HEK293T (cell line): ENCODE measurements at regions not wholly inside any gene's neighbourhood (a gene's known extent, or its start where the extent isn't known, plus 50 kb on each side); places are given as distances from the start of the nearest gene placed in this dataset.

ENCODE experiments used
- CTCF ChIA-PET: fragments of 350-600 bp; formaldehyde crosslinking; extraction: SDS; loops from one replicate; lab custom pipeline; 2021; ENCODE audit warnings: antibody characterized with exemption, inconsistent platforms; lab: Yijun Ruan, JAX
- POLR2A ChIA-PET: fragments of 350-600 bp; formaldehyde crosslinking; extraction: SDS; loops from one replicate; lab custom pipeline; 2020; ENCODE audit warnings: antibody characterized with exemption, inconsistent platforms; lab: Yijun Ruan, JAX
- DNase-seq: peaks from one replicate; pipeline ENCODE4 v3.0.0; 2012; ENCODE audit warnings: mixed read lengths; ENCODE audit errors: extremely low spot score
- ARNT ChIP-seq: fragments of 450-650 bp; IDR thresholded peaks from 2 replicates; pipeline ENCODE4 v1.6.1; 2017; ENCODE audit warnings: mild to moderate bottlenecking
- BHLHE40 ChIP-seq: fragments of 450-650 bp; IDR thresholded peaks from 2 replicates; pipeline ENCODE4 v1.6.1; 2016; ENCODE audit warnings: mild to moderate bottlenecking, moderate library complexity, borderline replicate concordance
- CTBP1 ChIP-seq: fragments of 450-650 bp; IDR thresholded peaks from 2 replicates; pipeline ENCODE4 v1.6.1; 2016; ENCODE audit warnings: borderline replicate concordance
- ELF4 ChIP-seq: fragments of 450-650 bp; IDR thresholded peaks from 2 replicates; pipeline ENCODE4 v1.6.1; 2017; ENCODE audit warnings: antibody characterized with exemption
- FOXA1 ChIP-seq: fragments of 450-650 bp; IDR thresholded peaks from 2 replicates; pipeline ENCODE4 v1.6.1; 2016; ENCODE audit warnings: mild to moderate bottlenecking
- FOXK2 ChIP-seq: fragments of 450-650 bp; IDR thresholded peaks from 2 replicates; pipeline ENCODE4 v1.6.1; 2016; ENCODE audit warnings: mild to moderate bottlenecking
- FOXM1 ChIP-seq: fragments of 450-650 bp; IDR thresholded peaks from 2 replicates; pipeline ENCODE4 v1.6.1; 2017; ENCODE audit warnings: mild to moderate bottlenecking, borderline replicate concordance
- HDGF ChIP-seq: fragments of 450-650 bp; IDR thresholded peaks from 2 replicates; pipeline ENCODE4 v1.6.1; 2017; ENCODE audit warnings: antibody characterized with exemption, borderline replicate concordance
- L3MBTL2 ChIP-seq: fragments of 450-650 bp; conservative IDR thresholded peaks from 2 replicates; pipeline ENCODE4 v1.6.1; 2016; ENCODE audit warnings: mild to moderate bottlenecking
- LEF1 ChIP-seq: fragments of 450-650 bp; IDR thresholded peaks from 2 replicates; pipeline ENCODE4 v1.6.1; 2017; ENCODE audit warnings: mild to moderate bottlenecking, borderline replicate concordance
- NFRKB ChIP-seq: fragments of 450-650 bp; IDR thresholded peaks from 2 replicates; pipeline ENCODE4 v1.6.1; 2016; ENCODE audit warnings: mild to moderate bottlenecking, moderate library complexity
- SP1 ChIP-seq: fragments of 450-650 bp; IDR thresholded peaks from 2 replicates; pipeline ENCODE4 v1.6.1; 2017
- SUZ12 ChIP-seq: fragments of 450-650 bp; IDR thresholded peaks from 2 replicates; pipeline ENCODE4 v1.6.1; 2016; ENCODE audit warnings: mild to moderate bottlenecking
- TARDBP ChIP-seq: fragments of 450-650 bp; IDR thresholded peaks from 2 replicates; pipeline ENCODE4 v1.6.1; 2016
- ZNF384 ChIP-seq: fragments of 450-650 bp; IDR thresholded peaks from 2 replicates; pipeline ENCODE4 v1.6.1; 2016
- TF ChIP-seq, protein P1 (sequence below): fragments of 450-650 bp; IDR thresholded peaks from 2 replicates; pipeline ENCODE4 v1.6.1; 2016

DNA sequence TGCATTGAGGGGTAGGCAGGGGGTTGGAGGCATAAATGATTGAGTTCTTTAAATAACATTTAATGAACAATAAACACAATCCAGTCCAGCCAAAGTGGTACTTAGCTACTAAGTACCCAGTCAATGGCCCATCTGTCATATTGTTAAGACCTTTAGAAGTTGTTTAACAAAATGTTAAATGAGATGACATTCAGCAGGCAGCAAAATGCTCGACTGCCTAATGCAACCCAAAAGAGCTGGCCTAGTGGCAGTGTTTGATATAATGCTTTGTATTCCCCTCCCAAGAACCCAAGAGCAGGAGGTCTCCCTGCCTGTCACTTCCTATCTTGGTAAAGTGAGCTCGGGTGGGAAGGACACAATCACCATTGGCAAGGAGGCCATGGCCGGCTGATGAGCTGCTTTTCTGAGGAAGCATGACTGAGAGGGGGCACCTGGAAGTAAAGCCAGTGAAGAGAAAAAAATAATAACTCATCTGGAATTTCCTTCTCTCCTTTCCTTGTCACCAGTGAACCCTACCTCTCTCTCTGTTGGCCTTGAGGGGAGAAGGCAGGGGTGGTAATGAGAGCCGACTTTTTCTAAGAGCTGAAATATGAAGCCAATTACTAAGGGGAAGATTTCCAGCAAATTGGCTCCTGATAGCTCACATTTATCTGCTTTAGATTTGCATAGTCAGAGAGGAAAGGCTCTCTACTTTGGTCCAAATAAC lies 140.6 kb downstream of the C1D start:
- no peak for TF ChIP-seq SUZ12
- TF ChIP-seq, protein P1, sequence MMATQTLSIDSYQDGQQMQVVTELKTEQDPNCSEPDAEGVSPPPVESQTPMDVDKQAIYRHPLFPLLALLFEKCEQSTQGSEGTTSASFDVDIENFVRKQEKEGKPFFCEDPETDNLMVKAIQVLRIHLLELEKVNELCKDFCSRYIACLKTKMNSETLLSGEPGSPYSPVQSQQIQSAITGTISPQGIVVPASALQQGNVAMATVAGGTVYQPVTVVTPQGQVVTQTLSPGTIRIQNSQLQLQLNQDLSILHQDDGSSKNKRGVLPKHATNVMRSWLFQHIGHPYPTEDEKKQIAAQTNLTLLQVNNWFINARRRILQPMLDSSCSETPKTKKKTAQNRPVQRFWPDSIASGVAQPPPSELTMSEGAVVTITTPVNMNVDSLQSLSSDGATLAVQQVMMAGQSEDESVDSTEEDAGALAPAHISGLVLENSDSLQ, result no peak
- TF ChIP-seq NFRKB, result no peak
- TF ChIP-seq FOXA1, result no peak
- TF ChIP-seq ELF4, result no peak
- TF ChIP-seq LEF1, result no peak
- TF ChIP-seq L3MBTL2, result no peak
- TF ChIP-seq FOXK2, result no peak
- TF ChIP-seq TARDBP, result no peak
- no peak for TF ChIP-seq BHLHE40
- TF ChIP-seq HDGF, result no peak
- no peak for TF ChIP-seq SP1
- no peak for TF ChIP-seq CTBP1
- TF ChIP-seq FOXM1, result no peak
- TF ChIP-seq ZNF384, result no peak
- no peak for TF ChIP-seq ARNT
- DNase-seq, result no peak
- ChIA-PET POLR2A (no interaction called here), CTCF (no interaction called here)

DNA sequence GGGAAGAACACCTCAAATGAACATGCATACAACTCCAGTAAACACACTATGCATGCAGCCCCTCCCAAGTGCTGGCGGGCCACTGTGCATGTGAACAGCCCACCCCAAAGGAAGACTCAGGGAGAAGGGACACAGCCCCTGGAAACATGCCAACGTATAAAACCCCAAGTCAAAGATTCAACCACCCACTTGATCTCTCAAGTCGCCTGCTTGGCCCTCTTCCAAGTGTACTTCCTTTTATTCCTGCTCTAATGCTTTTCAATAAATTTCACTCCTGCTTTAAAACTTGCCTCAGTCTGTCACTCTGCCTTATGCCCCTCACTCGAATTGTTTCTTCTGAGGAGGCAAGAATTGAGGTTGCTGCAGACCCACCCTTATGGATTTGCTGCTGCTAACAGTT lies 139.1 kb downstream of the C1D start:
- TF ChIP-seq, protein P1, result no peak
- ChIA-PET CTCF (no interaction called here), POLR2A (no interaction called here)
- no peak for DNase-seq

DNA sequence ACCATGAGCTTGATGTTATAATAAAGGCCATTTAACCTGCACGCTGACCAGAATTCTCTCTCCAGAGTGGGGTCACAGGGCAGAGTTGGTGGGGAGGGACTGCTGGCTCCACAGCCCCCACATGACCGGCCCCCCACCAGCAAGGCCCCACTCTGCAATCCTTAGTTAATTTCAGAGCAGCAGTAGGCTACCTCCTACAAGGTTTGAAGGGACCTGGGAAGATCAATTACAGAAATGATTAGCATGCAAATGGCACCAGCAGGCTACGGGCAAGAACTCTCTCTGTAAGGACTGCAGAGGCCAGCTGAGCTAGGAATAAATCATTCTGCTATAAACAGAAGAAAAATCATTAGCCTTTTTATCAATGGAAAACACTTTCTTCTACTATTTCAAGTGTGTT lies 135.3 kb downstream of the C1D start:
- TF ChIP-seq SUZ12, result no peak
- POLR2A ChIA-PET, result no interaction called here
- DNase-seq, result no peak
- CTCF ChIA-PET, result interaction anchor here (0.7 kb wide), 1 partner anchor 683 kb away, joined by 8 read pairs; no protein-coding TSS in a partner anchor

DNA sequence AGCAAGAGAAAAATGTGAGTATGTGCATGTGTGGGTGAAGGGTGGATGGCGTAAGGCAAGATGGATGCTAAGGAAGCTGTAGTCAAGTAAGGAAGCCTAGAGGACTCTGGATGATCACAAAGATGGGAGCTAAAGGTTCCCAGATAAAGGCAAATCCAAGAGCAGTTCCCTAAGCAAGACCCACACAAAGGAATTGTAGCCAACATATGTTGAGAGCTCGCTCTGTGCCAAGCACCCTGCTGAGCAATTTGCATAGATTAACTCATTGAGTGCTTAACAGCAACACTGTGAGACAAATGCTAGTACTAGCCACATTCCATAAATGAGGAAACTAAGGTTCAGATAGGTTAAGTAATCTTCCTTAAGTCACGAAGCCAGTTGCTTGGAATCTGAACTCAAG lies 132.6 kb downstream of the C1D start:
- CTCF ChIA-PET, result interaction anchor here (0.6 kb wide), 1 partner anchor 646 kb away, joined by 3 read pairs; no protein-coding TSS in a partner anchor
- no peak for TF ChIP-seq SUZ12
- no peak for TF ChIP-seq ELF4
- no peak for TF ChIP-seq TARDBP
- no peak for TF ChIP-seq ARNT
- no peak for TF ChIP-seq SP1
- no peak for TF ChIP-seq FOXM1
- no peak for TF ChIP-seq FOXA1
- no peak for TF ChIP-seq NFRKB
- no peak for TF ChIP-seq FOXK2
- TF ChIP-seq CTBP1, result no peak
- TF ChIP-seq, protein P1, result no peak
- TF ChIP-seq LEF1, result no peak
- no peak for TF ChIP-seq BHLHE40
- TF ChIP-seq HDGF, result no peak
- POLR2A ChIA-PET, result no interaction called here
- no peak for DNase-seq

DNA sequence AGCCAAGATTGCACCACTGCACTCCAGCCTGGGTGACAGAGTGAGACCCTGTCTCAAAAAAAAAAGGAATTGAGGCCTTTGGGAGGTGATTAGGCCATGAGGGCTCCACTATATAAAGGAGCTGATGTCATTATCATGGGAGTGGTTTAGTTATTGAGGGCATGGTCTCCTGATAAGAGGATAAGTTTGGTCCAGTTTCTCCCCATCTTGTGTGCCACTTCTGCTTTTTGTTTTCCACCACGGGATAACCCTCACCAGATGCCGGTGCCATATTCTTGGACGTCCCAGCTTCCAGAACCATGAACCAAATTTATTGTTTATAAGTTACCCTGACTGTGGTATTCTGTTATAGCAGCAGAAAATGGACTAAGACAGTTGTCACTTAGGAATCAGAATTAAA lies 125.8 kb downstream of the C1D start:
- no peak for TF ChIP-seq ELF4
- no peak for TF ChIP-seq ZNF384
- no peak for TF ChIP-seq TARDBP
- no peak for TF ChIP-seq HDGF
- no peak for TF ChIP-seq ARNT
- no peak for TF ChIP-seq CTBP1
- TF ChIP-seq FOXA1, result no peak
- TF ChIP-seq SP1, result no peak
- TF ChIP-seq, protein P1, result no peak
- no peak for TF ChIP-seq FOXK2
- no peak for TF ChIP-seq LEF1
- no peak for TF ChIP-seq L3MBTL2
- TF ChIP-seq NFRKB, result no peak
- no peak for TF ChIP-seq FOXM1
- TF ChIP-seq SUZ12, result no peak
- no peak for TF ChIP-seq BHLHE40
- ChIA-PET POLR2A (no interaction called here), CTCF (no interaction called here)
- no peak for DNase-seq

DNA sequence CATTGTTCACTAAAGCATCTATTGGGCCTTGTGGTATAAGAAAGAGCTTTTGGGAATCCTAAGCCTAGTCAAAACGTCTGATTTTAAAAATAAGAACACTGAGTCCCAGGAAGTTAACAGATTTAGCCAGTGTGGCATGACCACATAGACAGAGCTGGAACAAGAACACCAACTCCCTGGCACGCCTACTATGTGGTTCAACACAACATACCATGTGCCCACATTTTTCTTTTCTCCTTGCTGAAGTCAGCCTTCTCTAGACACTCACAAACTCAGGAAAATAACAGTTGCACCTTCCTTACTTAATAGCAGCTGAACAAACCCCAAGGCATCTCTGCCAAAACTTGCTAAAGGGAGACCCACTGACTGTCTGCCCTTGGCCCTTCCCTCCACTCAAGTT lies 124.8 kb downstream of the C1D start:
- no peak for DNase-seq
- TF ChIP-seq L3MBTL2, result no peak
- no peak for TF ChIP-seq ARNT
- TF ChIP-seq FOXK2, result no peak
- TF ChIP-seq ELF4, result no peak
- TF ChIP-seq FOXA1, result no peak
- TF ChIP-seq SUZ12, result no peak
- TF ChIP-seq LEF1, result no peak
- TF ChIP-seq BHLHE40, result no peak
- no peak for TF ChIP-seq NFRKB
- TF ChIP-seq CTBP1, result no peak
- ChIA-PET CTCF (no interaction called here), POLR2A (no interaction called here)
